GM12872 (cell line): ENCODE measurements at regions not wholly inside any gene's neighbourhood (a gene's known extent, or its start where the extent isn't known, plus 50 kb on each side); places are given as distances from the start of the nearest gene placed in this dataset.
A peak's percentile ranks its signal among the peaks of the same experiment; 100 is the strongest.

Experiments used
- CTCF ChIP-seq: IDR thresholded peaks from 3 replicates; pipeline ENCODE4 v1.5.1; 2011; ENCODE audit warnings: low read depth, mild to moderate bottlenecking, low read length, moderate library complexity; ENCODE audit not compliant: insufficient read depth

GRCh38 chr16:5502467-5502869 is 404.9 kb upstream of the EEF2KMT start:
- TF ChIP-seq CTCF, result peak; percentile 18; the same call in 1 of the 3 replicates

- no peak for TF ChIP-seq CTCF
Observed at GRCh38 chr16:5500526-5500925, 402.9 kb upstream of the EEF2KMT start.

GRCh38 chr16:5498562-5498961 is 401.0 kb upstream of the EEF2KMT start:
- no peak for TF ChIP-seq CTCF

- TF ChIP-seq CTCF, result no peak
Observed at GRCh38 chr16:5496013-5496412, 398.4 kb upstream of the EEF2KMT start.

GRCh38 chr16:5490499-5490898 is 392.9 kb upstream of the EEF2KMT start:
- TF ChIP-seq CTCF, result peak; percentile 78

- TF ChIP-seq CTCF, result no peak
Observed at GRCh38 chr16:5488581-5488980, 391.0 kb upstream of the EEF2KMT start.

- no peak for TF ChIP-seq CTCF
Observed at GRCh38 chr16:5487728-5488127, 390.1 kb upstream of the EEF2KMT start.

GRCh38 chr16:5482256-5482655 is 384.7 kb upstream of the EEF2KMT start:
- no peak for TF ChIP-seq CTCF
